Fibroblast of pulmonary artery (primary cell): ENCODE measurements at regions not wholly inside any gene's neighbourhood (a gene's known extent, or its start where the extent isn't known, plus 50 kb on each side); places are given as distances from the start of the nearest gene placed in this dataset.

Source experiments
- DNase-seq: peaks from one replicate; pipeline ENCODE4 v3.0.0-alpha.2; 2010; ENCODE audit warnings: low read depth
- H3K4me3 ChIP-seq: replicated peaks from 2 replicates; pipeline ENCODE4 v1.5.1; 2011; ENCODE audit warnings: low read depth, mild to moderate bottlenecking, control low read depth, low read length, moderate library complexity
- TF ChIP-seq, protein P1 (sequence below): IDR thresholded peaks from 2 replicates; pipeline ENCODE4 v1.5.1; 2011; ENCODE audit warnings: mild to moderate bottlenecking, control low read depth, low read length, inconsistent platforms; ENCODE audit errors: missing control alignments

DNA sequence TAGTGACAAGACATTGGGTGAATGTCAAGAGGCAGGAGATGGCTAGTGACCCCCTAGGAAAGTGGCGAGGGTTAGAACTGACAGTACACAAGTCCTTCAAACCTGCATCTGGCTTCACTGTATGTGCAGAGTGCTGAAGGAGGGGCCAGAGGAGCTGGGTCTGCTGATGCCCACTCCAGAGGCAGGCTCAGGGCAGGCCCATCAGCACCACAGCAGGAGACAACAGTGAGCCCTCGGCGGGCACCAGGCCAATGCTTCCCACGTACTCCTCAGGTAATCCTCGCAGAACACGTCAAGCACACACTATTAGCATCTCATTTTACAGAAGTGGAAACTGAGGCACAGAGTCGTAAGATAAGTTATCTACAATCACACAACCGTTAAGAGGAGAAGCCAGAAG, 76.1 kb upstream of the SH3PXD2B start:
- TF ChIP-seq, protein P1, sequence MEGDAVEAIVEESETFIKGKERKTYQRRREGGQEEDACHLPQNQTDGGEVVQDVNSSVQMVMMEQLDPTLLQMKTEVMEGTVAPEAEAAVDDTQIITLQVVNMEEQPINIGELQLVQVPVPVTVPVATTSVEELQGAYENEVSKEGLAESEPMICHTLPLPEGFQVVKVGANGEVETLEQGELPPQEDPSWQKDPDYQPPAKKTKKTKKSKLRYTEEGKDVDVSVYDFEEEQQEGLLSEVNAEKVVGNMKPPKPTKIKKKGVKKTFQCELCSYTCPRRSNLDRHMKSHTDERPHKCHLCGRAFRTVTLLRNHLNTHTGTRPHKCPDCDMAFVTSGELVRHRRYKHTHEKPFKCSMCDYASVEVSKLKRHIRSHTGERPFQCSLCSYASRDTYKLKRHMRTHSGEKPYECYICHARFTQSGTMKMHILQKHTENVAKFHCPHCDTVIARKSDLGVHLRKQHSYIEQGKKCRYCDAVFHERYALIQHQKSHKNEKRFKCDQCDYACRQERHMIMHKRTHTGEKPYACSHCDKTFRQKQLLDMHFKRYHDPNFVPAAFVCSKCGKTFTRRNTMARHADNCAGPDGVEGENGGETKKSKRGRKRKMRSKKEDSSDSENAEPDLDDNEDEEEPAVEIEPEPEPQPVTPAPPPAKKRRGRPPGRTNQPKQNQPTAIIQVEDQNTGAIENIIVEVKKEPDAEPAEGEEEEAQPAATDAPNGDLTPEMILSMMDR: no peak
- H3K4me3 ChIP-seq: no peak overlapping the region

DNA sequence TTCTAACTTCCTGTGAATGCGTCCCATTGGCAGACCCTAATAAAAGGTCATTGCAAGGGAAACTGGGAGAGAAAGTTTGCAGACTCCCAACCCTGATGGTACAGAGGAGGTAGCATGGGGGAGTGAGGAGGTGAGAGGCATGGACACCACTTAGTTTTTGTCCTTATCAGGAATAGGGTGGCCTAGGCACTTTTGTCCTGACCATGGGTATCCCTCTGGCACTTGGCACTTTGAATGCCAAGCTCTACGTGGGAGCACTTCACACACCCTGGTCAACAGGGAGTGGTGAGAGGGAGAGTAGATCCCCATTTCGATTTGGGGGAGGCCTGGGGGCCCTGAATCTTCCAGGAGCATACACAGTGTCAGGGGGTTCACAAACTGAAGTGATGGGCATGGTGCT, 75.6 kb upstream of the SH3PXD2B start:
- no peak for DNase-seq
- TF ChIP-seq, protein P1: no peak
- no peak overlapping the region for H3K4me3 ChIP-seq

More for the DNA sequence above, 76.1 kb upstream of the SH3PXD2B start:
- no peak for DNase-seq

DNA sequence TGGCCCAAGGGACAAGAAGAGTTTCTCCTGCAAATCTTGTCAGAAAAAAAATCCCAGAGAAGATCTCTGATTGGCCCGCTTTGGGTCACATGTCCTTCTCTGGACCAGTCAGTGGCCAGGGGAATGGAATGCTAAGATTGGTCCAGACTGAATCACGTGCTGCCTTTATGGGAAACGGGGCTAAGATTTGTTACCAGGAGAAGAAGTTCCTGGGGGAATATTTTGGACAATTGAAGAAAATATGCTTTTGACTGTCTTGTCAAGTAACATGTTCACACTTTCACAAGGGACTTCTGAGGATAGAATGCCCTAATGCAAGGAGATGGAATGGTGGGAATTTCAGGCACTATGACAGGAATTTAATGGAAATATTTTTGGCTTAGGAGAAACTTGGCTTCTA, 74.1 kb upstream of the SH3PXD2B start:
- DNase-seq: no peak
- TF ChIP-seq, protein P1: no peak
- no peak overlapping the region for H3K4me3 ChIP-seq

DNA sequence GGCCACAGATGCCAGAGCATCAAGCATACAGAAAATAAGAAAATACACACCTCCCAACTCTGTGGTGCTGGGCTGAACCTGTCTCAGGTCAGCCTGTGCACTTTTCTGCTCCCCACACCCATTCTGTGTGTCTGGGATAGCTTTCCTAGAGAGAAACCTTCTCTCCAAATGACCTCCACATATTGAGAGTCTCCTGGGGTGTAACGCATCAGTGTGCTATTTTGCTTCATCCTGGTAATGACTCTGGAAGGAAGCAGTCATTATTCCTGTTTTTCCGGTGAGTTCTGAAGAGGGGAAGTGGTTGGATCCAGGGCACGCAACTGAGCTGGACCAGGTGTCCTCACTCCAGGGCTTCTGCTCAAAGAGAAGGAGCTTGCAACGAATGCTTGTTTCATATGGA, 73.2 kb upstream of the SH3PXD2B start:
- TF ChIP-seq, protein P1: no peak
- no peak for DNase-seq
- H3K4me3 ChIP-seq: no peak overlapping the region

DNA sequence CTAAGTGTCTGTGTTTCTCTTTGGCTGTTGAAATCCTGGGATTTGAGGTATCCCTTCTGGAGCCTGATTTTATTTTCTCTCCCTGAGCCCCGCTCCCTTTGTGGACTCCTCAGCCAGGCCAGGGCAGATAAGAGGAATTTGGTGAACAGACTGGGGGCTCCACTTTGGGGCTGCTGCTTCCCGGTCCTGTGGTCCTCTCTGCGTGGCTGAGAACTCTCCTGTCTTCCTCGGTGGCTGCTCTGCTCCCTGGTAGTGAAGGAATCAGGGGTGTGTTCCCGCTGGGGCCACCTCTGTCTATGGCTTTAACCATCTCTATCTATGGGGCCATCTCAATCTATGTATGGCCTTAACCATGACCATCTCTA, 71.7 kb upstream of the SH3PXD2B start:
- H3K4me3 ChIP-seq: no peak overlapping the region
- DNase-seq: no peak
- TF ChIP-seq, protein P1: no peak

DNA sequence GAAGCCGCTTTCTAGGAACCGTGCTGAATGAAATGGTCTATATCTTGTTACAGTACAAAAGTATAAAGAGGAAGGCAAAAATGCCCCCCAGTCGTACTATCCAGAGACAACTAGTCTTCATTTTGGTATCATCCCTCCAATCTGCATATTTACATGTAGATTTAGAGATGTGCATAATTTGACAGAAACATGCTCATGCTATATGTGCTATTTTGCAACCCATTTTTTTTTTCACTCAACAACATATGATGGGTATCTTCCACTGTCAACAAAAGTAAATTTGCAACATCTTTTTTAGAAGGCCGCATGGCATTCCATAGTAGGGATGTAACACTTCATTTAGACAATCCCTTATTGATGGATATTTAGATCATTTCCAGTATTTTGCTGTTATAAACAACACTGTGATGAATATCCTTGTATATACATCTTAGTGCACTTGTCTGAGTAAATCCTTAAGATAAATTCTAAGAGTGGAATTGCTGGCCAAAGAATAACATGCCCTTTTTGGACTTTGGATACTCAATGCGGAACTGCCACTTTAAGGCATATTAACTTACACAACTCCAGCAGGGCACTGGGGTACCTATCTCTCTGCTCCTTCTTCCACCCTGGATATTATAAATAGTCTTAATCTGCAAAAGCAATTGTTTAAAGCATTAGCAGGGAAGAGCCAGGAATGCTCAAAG, 71.1 kb upstream of the SH3PXD2B start:
- TF ChIP-seq, protein P1: no peak

DNA sequence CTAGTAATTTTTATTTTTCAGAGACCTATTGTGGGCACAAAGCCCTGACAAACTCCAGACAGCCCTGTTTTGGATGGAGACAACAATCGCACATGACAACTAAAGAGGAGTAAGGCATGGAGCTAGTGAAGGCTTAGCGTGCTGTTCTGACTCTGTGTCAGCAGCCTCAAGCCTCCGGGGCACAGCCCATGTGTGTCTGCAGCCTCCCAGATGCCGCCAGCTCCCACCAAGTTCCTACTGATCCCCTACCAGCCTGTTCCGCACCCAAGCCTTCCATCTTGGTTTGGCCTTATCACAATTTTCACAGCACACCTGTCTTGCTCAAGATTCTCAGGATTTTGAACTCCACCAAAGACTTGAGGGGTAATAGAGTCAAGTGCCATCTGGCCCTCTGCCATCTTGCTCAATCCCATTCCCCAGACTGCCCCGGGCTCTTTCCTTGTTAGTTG, 70.3 kb upstream of the SH3PXD2B start:
- DNase-seq: no peak
- H3K4me3 ChIP-seq: no peak overlapping the region
- TF ChIP-seq, protein P1: no peak

More for the DNA sequence above, 71.1 kb upstream of the SH3PXD2B start:
- DNase-seq: no peak
- no peak overlapping the region for H3K4me3 ChIP-seq
